ENCODE measurements at regions not wholly inside any gene's neighbourhood (a gene's known extent, or its start where the extent isn't known, plus 50 kb on each side); places are given as distances from the start of the nearest gene placed in this dataset.

- TF ChIP-seq, protein P1, sequence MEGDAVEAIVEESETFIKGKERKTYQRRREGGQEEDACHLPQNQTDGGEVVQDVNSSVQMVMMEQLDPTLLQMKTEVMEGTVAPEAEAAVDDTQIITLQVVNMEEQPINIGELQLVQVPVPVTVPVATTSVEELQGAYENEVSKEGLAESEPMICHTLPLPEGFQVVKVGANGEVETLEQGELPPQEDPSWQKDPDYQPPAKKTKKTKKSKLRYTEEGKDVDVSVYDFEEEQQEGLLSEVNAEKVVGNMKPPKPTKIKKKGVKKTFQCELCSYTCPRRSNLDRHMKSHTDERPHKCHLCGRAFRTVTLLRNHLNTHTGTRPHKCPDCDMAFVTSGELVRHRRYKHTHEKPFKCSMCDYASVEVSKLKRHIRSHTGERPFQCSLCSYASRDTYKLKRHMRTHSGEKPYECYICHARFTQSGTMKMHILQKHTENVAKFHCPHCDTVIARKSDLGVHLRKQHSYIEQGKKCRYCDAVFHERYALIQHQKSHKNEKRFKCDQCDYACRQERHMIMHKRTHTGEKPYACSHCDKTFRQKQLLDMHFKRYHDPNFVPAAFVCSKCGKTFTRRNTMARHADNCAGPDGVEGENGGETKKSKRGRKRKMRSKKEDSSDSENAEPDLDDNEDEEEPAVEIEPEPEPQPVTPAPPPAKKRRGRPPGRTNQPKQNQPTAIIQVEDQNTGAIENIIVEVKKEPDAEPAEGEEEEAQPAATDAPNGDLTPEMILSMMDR (IDR thresholded peaks at IDR 0.05; ENCODE audit: low read depth, low read length): no peak
- H3K4me3 ChIP-seq (ENCODE audit: low read depth, low read length): no peak overlapping the region
Observed at GRCh38 chr2:144310889-144311608, 208.9 kb downstream of the ZEB2 start.

DNA sequence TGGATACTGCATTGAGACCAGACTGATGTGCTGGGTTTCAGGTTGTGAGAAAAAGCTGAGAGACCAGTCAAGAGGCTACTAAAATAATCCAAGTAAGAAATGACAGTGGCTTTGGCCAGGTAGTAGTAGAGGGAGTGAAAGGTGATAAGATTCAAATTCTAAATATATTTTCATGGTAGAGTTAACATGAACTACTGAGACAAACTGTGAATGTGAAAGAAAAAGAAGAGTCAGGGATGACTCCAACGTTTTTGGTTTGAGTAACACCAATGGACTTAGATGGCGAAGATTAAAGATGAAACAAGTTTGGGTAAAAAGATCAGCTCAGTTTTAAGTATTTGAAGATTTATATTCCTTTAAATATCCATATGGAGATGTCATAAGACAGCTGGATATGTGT is 209.4 kb downstream of the ZEB2 start:
- no peak overlapping the region for H3K4me3 ChIP-seq (ENCODE audit: low read depth, low read length)
- TF ChIP-seq, protein P1 (IDR thresholded peaks at IDR 0.05; ENCODE audit: low read depth, low read length): no peak

DNA sequence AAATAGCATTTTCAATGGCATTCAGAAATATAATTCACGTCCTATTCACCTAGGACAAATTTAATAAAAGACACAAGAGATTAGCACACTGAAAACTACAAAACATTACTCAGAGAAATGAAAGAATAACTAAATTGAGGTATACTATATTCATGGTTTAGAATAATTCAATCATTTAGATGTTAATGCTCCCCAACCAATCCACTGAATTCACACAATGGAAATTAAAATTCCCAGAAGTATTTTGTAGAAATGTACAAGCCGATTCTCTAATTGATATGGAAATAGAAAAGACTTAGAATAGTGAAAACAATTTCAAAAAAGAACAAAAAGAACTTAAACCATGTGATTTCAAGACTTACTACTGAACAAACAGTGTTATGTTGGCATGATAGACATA is 212.2 kb downstream of the ZEB2 start:
- H3K4me3 ChIP-seq (ENCODE audit: low read depth, low read length): no peak overlapping the region
- TF ChIP-seq, protein P1 (IDR thresholded peaks at IDR 0.05; ENCODE audit: low read depth, low read length): no peak

DNA sequence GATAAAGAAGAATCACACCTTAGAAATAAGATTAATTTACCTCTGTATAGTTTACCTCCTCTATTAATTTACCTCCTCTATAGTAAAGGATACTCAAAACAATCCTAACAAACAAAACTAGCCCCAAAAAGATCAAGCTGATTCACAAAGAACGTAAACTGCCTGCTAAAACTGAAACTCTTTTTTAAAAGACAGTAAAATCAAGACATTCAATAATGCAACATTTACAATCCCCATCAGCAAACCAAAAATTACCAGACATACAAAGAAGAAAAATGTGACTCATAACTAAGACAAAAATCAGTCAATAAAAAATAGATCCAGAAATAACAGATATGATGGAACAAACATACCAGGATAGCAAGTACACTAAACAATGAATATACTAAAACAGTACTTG is 215.7 kb downstream of the ZEB2 start:
- no peak overlapping the region for H3K4me3 ChIP-seq (ENCODE audit: low read depth, low read length)
- TF ChIP-seq, protein P1 (IDR thresholded peaks at IDR 0.05; ENCODE audit: low read depth, low read length): no peak

DNA sequence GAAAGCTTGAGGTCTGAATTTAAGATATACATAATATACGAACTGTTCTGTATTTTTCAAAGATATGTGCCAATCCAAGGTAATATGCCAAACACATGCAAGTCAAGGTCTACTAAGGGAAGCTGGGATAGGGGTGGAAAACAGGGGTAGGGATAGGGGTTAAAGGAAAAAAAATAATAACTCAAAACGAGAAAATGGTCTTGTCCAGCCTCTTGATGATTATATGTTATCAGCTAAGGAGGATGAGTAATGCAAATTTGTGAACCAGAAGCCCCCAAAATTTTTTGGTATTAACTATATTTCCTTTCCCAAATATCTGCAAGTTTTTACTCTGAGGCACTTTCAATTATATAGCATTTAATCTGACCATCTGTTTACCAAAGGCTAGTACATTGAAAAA is 219.3 kb downstream of the ZEB2 start:
- no peak overlapping the region for H3K4me3 ChIP-seq (ENCODE audit: low read depth, low read length)
- TF ChIP-seq, protein P1 (IDR thresholded peaks at IDR 0.05; ENCODE audit: low read depth, low read length): no peak

DNA sequence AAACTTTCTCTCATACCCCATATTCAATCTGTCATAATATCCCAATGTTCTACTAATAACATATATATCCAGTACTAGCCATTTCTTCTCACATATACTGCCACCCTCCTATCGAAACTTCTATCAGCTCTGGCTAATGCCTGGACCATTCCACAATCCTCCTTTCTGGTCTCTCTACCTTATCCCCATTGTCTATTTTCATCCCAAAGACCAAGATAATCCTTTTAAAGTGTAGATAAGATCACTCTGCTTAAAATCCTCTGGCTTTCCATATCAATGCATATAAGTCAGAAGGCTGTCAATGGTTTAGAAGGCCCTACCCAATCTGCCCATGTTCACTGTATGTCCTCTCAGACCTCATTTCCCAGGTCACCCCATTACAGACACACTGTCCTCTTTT is 229.6 kb downstream of the ZEB2 start:
- TF ChIP-seq, protein P1 (IDR thresholded peaks at IDR 0.05; ENCODE audit: low read depth, low read length): no peak
- no peak overlapping the region for H3K4me3 ChIP-seq (ENCODE audit: low read depth, low read length)

GRCh38 chr2:144288438-144288837 is 231.5 kb downstream of the ZEB2 start:
- TF ChIP-seq, protein P1 (IDR thresholded peaks at IDR 0.05; ENCODE audit: low read depth, low read length): no peak
- H3K4me3 ChIP-seq (ENCODE audit: low read depth, low read length): no peak overlapping the region
